ENCODE measurements at regions not wholly inside any gene's neighbourhood (a gene's known extent, or its start where the extent isn't known, plus 50 kb on each side); places are given as distances from the start of the nearest gene placed in this dataset.
"Not testable (repeated sequence)": the region's sequence is repeated elsewhere in the genome, so short reads cannot be mapped to it uniquely, and the experiment has no call there.

GRCh38 chr3:139120086-139121056, 75.7 kb upstream of the PRR23C start:
- no peak for DNase-seq (ENCODE audit: low read depth in 1 of 2, low spot score in 2 of 2)
- no peaks in the 10 kb centered on the region for H3K36me3 ChIP-seq
- no peak overlapping the region for H3K27ac ChIP-seq
- H3K4me3 ChIP-seq, result no peak overlapping the region
- H3K27me3 ChIP-seq (replicated peaks), result no peaks in the 10 kb centered on the region
- H3K4me1 ChIP-seq (replicated peaks), result peaks cover 4% of the 10 kb centered on the region; the same call in 1 of the 2 replicates
- no peaks in the 10 kb centered on the region for H3K9me3 ChIP-seq (replicated peaks)

GRCh38 chr3:139121513-139122220, 77.0 kb upstream of the PRR23C start:
- no peak for DNase-seq (ENCODE audit: low read depth in 1 of 2, low spot score in 2 of 2)
- Histone ChIP-seq H3K4me3 (no peak overlapping the region), H3K27me3 (replicated peaks) (no peaks in the 10 kb centered on the region), H3K9me3 (replicated peaks) (no peaks in the 10 kb centered on the region), H3K27ac (no peak overlapping the region), H3K36me3 (no peaks in the 10 kb centered on the region), H3K4me1 (replicated peaks) (peaks cover 4% of the 10 kb centered on the region; the same call in 1 of the 2 replicates)

- Histone ChIP-seq H3K4me3 (no peak overlapping the region), H3K27me3 (replicated peaks) (no peaks in the 10 kb centered on the region), H3K9me3 (replicated peaks) (no peaks in the 10 kb centered on the region), H3K27ac (no peak overlapping the region), H3K36me3 (no peaks in the 10 kb centered on the region), H3K4me1 (replicated peaks) (peaks cover 4% of the 10 kb centered on the region; the same call in 1 of the 2 replicates)
- no peak for DNase-seq (ENCODE audit: low read depth in 1 of 2, low spot score in 2 of 2)
Measured at GRCh38 chr3:139122221-139122581, 77.5 kb upstream of the PRR23C start.

- H3K36me3 ChIP-seq, result no peaks in the 10 kb centered on the region
- H3K4me3 ChIP-seq, result no peak overlapping the region
- H3K27me3 ChIP-seq (replicated peaks), result no peaks in the 10 kb centered on the region
- DNase-seq (ENCODE audit: low read depth in 1 of 2, low spot score in 2 of 2), result no peak
- H3K4me1 ChIP-seq (replicated peaks), result peaks cover 4% of the 10 kb centered on the region; the same call in 1 of the 2 replicates
- no peak overlapping the region for H3K27ac ChIP-seq
- H3K9me3 ChIP-seq (replicated peaks), result no peaks in the 10 kb centered on the region
Measured at GRCh38 chr3:139122612-139123011, 77.9 kb upstream of the PRR23C start.

DNA sequence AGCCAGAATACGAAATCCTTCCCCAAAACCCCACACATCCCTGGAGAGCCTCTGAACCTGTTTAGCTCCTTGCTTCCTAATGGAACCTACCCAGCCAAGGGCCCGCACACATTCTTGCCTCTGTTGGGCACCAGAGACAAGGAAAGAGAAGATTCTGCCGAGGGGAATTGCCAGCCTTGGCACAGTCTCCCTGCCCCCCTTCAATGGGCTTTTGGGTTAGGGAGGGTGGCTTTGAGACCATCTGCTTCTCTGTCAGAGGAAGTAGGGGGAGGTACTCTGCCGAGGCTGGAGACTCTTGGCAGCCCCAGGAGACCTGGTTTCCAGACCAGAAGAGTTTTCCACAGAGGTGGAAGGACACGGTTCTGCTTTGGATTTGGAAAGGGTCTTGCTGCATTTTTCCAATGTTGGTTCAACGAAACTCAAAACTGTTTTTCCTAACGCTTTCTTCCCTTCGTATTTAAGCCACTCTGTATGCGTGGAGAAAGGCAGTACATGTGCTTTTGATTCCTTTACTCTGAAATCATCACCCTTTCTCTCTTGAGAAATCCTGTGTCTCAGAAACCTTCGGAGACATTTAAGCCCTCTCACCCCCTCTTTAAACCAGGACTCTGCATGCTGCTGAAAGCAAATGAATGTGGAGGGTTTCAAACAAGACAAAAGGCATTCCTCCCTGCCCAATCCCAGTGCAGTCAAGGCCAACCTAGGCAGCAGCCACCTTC, 78.8 kb upstream of the PRR23C start:
- H3K36me3 ChIP-seq, result no peaks in the 10 kb centered on the region
- H3K27me3 ChIP-seq (replicated peaks), result no peaks in the 10 kb centered on the region
- no peaks in the 10 kb centered on the region for H3K9me3 ChIP-seq (replicated peaks)
- H3K27ac ChIP-seq, result no peak overlapping the region
- peaks cover 4% of the 10 kb centered on the region; the same call in 1 of the 2 replicates for H3K4me1 ChIP-seq (replicated peaks)
- DNase-seq (ENCODE audit: low read depth in 1 of 2, low spot score in 2 of 2), result no peak
- H3K4me3 ChIP-seq, result no peak overlapping the region

DNA sequence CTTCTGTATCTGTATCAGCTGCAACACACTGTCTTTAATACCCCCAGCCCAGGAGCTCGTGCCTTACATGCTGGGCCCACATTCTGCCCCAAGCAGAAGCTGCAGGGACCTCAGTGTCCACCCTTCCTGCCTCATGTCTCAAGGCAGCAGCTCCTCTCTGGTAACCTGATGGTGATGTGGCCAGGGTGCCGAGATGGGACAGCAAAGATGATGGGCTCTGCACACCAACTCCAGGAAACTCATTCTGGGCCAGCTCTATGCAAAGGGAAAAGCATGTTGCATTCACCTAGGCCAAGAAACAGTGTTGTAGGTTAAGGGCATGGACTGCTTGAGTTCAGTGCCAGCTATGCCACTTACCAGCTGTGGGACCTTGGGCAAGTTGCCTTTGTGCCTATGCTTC, 79.5 kb upstream of the PRR23C start:
- Histone ChIP-seq H3K27me3 (replicated peaks) (no peaks in the 10 kb centered on the region), H3K27ac (no peak overlapping the region), H3K36me3 (no peaks in the 10 kb centered on the region), H3K9me3 (replicated peaks) (no peaks in the 10 kb centered on the region), H3K4me3 (no peak overlapping the region), H3K4me1 (replicated peaks) (peaks cover 4% of the 10 kb centered on the region; the same call in 1 of the 2 replicates)
- no peak for DNase-seq (ENCODE audit: low read depth in 1 of 2, low spot score in 2 of 2)

DNA sequence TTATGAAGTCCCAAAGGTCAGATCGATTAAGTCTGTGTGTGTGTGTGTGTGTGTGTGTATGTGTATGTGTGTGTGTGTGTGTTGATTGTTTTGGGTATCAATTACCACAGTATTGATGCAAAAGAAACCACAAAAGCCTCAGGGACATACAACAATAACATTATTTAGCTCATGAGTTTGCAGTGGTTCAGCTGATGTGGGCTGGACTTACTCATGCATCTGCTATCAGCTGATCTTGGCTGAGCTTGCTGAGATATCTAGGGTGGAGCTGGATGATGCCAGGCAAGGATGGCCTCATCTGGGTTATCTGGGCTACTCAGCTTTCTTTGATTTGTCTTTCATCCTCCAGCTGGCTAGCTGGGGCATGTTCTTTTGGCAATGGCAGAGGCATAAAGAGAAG, 82.4 kb upstream of the PRR23C start:
- H3K9me3 ChIP-seq (replicated peaks), result no peaks in the 10 kb centered on the region
- DNase-seq (ENCODE audit: low read depth in 1 of 2, low spot score in 2 of 2), result no peak
- H3K36me3 ChIP-seq, result no peaks in the 10 kb centered on the region
- H3K27me3 ChIP-seq (replicated peaks), result no peaks in the 10 kb centered on the region
- no peak overlapping the region for H3K4me3 ChIP-seq
- H3K27ac ChIP-seq, result no peak overlapping the region
- peaks cover 3% of the 10 kb centered on the region; the same call in 1 of the 2 replicates for H3K4me1 ChIP-seq (replicated peaks)

GRCh38 chr3:139127629-139128028, 82.9 kb upstream of the PRR23C start:
- not testable (repeated sequence) for H3K9me3 ChIP-seq (replicated peaks); H3K4me3 ChIP-seq; H3K4me1 ChIP-seq (replicated peaks); H3K27ac ChIP-seq; H3K27me3 ChIP-seq (replicated peaks); DNase-seq (ENCODE audit: low read depth in 1 of 2, low spot score in 2 of 2); H3K36me3 ChIP-seq

GRCh38 chr3:139128803-139129202, 84.1 kb upstream of the PRR23C start:
- no peak for DNase-seq (ENCODE audit: low read depth in 1 of 2, low spot score in 2 of 2)
- Histone ChIP-seq H3K27me3 (replicated peaks) (no peaks in the 10 kb centered on the region), H3K4me1 (replicated peaks) (no peaks in the 10 kb centered on the region), H3K4me3 (no peak overlapping the region), H3K36me3 (no peaks in the 10 kb centered on the region), H3K9me3 (replicated peaks) (no peaks in the 10 kb centered on the region), H3K27ac (no peak overlapping the region)

DNA sequence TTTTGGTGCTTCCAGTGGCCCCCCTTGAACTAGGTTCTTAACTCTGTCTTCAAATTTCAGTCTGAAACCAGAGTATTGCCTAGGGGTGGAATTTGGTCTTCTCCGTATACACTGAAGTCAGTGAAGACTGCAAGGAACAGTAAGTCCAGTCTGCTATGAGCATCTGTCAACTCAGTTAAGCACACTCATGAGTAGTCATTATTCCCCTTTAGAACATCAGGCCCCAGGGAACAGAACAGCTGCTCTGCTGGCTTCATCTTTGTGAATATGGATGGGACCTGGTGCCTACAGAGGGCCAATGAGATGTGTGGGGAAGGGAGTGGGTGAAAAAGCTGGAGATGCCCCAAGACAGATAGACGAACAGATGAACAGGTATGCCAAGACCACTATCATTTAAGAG, 85.2 kb upstream of the PRR23C start:
- H3K27ac ChIP-seq, result no peak overlapping the region
- no peaks in the 10 kb centered on the region for H3K9me3 ChIP-seq (replicated peaks)
- no peaks in the 10 kb centered on the region for H3K4me1 ChIP-seq (replicated peaks)
- H3K36me3 ChIP-seq, result no peaks in the 10 kb centered on the region
- H3K27me3 ChIP-seq (replicated peaks), result no peaks in the 10 kb centered on the region
- no peak for DNase-seq (ENCODE audit: low read depth in 1 of 2, low spot score in 2 of 2)
- H3K4me3 ChIP-seq, result no peak overlapping the region

DNA sequence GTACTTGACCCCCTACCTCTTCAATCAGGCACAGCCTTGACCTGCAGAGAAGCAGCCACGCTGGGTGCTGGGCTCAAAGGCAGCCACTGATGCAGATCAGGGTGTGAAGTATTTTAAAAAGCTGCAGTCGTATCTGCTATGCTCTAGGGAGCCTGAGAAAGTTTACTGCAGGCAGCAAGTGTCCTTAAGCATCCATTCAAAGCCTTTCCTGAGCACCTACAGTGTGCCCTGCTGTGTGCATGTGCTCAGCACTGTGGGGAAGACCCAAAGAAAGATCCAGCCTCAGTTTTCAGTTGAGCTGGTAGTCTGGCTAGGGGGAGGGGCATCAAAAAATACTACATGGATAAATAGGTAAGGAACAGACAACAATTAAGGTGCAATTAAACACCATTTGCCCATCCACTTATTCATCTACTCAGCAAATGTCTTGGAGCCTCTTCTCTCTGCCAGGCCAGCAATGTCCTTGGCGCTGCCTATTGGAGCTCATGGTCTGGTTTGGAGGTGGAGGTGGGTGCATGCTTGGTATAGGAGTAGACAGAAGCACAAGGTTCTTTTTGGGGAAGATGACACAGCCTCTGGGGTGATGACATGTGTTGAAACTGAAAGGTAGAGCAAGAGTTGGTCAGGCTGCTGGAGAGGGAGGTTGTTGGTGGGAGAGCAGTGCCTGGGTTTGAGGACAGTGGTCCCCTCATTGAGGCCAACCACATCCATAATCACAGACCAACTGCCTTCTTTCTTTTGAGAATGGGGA, 85.9 kb upstream of the PRR23C start:
- no peak for DNase-seq (ENCODE audit: low read depth in 1 of 2, low spot score in 2 of 2)
- no peaks in the 10 kb centered on the region for H3K9me3 ChIP-seq (replicated peaks)
- no peak overlapping the region for H3K4me3 ChIP-seq

GRCh38 chr3:139131951-139132350, 87.3 kb upstream of the PRR23C start:
- no peak overlapping the region for H3K4me3 ChIP-seq
- no peak for DNase-seq (ENCODE audit: low read depth in 1 of 2, low spot score in 2 of 2)
- H3K36me3 ChIP-seq, result no peaks in the 10 kb centered on the region
- no peak overlapping the region for H3K27ac ChIP-seq
- no peaks in the 10 kb centered on the region for H3K27me3 ChIP-seq (replicated peaks)
- no peaks in the 10 kb centered on the region for H3K4me1 ChIP-seq (replicated peaks)
- H3K9me3 ChIP-seq (replicated peaks), result no peaks in the 10 kb centered on the region

More for the DNA sequence above, 85.9 kb upstream of the PRR23C start:
- H3K36me3 ChIP-seq, result no peaks in the 10 kb centered on the region
- H3K27ac ChIP-seq, result no peak overlapping the region
- H3K4me1 ChIP-seq (replicated peaks), result no peaks in the 10 kb centered on the region
- H3K27me3 ChIP-seq (replicated peaks), result no peaks in the 10 kb centered on the region

- no peaks in the 10 kb centered on the region for H3K9me3 ChIP-seq (replicated peaks)
- DNase-seq (ENCODE audit: low read depth in 1 of 2, low spot score in 2 of 2), result no peak
- no peak overlapping the region for H3K27ac ChIP-seq
Measured at GRCh38 chr3:139132976-139133375, 88.3 kb upstream of the PRR23C start.

More at GRCh38 chr3:139132976-139133375, 88.3 kb upstream of the PRR23C start:
- no peaks in the 10 kb centered on the region for H3K4me1 ChIP-seq (replicated peaks)
- H3K36me3 ChIP-seq, result no peaks in the 10 kb centered on the region
- H3K4me3 ChIP-seq, result no peak overlapping the region
- H3K27me3 ChIP-seq (replicated peaks), result 0 out of 2 replicates have a peak, but pooled peaks cover 3% of the 10 kb centered on the region

Measured in SJSA1 (cell line).